OCI-LY3 (cell line): ENCODE measurements at regions not wholly inside any gene's neighbourhood (a gene's known extent, or its start where the extent isn't known, plus 50 kb on each side); places are given as distances from the start of the nearest gene placed in this dataset.

Experiments used
- CTCF ChIP-seq: fragments of 200-600, 300-600 bp; sonication (generic); IDR thresholded peaks from 2 replicates; pipeline ENCODE4 v1.5.1; 2014; ENCODE audit warnings: antibody characterized with exemption, low read length, low read depth
- EZH2phosphoT487 ChIP-seq: fragments of 200-600 bp; shearing (Covaris generic); IDR thresholded peaks from 2 replicates; pipeline ENCODE4 v1.6.1; 2018; ENCODE audit warnings: antibody characterized with exemption, mixed run types, low read depth

- TF ChIP-seq CTCF (no peak), EZH2phosphoT487 (no peak)
These were observed 67.4 kb upstream of the PTGS2 start for GRCh38 chr1:186747661-186748060.
